AG20443 (cell line): ENCODE measurements at regions not wholly inside any gene's neighbourhood (a gene's known extent, or its start where the extent isn't known, plus 50 kb on each side); places are given as distances from the start of the nearest gene placed in this dataset.
"Not testable (repeated sequence)": the region's sequence is repeated elsewhere in the genome, so short reads cannot be mapped to it uniquely, and the experiment has no call there.

Experiments used
- DNase-seq: peaks from one replicate; pipeline ENCODE4 v3.0.0; 2012; ENCODE audit warnings: low spot score, mixed read lengths

GRCh38 chr2:51894584-51894983 is 862.7 kb upstream of the NRXN1 start:
- not testable (repeated sequence) for DNase-seq

GRCh38 chr2:51888120-51888519 is 856.2 kb upstream of the NRXN1 start:
- no peak for DNase-seq

- DNase-seq: no peak
Observed at GRCh38 chr2:51881673-51882072, 849.7 kb upstream of the NRXN1 start.

DNA sequence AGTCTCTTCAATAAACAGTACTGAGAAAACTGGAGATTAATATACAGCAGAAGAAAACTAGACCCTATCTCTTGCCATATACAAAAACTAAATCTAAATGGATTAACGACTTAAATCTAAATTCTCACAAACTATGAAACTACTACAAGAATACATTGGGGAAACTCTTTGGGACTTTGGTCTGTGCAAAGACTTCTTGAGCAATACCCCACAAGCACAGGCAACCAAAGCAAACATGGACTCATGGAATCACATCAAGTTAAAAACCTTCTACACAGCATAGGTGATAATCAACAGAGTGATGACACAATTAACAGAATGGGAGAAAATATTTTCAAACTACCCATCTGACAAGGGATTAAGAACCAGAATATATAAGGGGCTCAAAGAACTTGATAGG is 848.2 kb upstream of the NRXN1 start:
- no peak for DNase-seq

DNA sequence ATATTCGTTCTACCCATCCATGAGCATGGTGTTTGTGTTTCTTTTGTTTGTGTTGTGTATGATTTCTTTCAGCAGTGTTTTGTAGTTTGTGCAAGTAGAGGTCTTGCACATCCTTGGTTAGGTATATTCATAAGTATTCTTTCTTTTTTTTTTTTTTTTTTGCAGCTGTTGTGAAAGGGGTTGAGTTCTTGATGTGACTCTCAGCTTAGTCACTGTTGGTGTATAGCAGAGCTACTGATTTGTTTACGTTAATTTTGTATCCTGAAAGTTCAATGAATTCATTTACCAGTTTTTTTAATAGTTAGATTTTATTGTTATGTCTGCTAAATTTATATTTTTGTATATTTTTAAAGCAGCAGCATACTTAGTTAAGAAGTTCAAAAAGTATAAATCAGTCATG is 834.4 kb upstream of the NRXN1 start:
- DNase-seq: no peak

DNA sequence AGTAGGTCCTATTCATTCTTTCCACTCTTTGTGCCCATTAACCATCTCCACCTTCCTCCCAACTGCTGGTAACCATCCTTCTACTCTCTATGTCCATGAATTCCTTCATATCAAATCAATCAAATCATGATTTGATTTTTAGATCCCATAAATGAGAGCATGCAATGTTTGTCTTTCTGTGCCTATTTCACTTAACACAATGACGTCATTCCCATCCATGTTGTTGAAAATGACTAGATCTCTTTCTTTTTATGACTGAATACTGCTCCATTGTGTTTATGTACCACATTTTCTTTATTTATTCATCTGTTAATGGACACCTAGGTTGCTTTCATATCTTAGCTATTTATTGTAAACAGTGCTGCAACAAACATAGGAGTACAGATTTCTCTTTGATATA is 827.3 kb upstream of the NRXN1 start:
- no peak for DNase-seq

DNA sequence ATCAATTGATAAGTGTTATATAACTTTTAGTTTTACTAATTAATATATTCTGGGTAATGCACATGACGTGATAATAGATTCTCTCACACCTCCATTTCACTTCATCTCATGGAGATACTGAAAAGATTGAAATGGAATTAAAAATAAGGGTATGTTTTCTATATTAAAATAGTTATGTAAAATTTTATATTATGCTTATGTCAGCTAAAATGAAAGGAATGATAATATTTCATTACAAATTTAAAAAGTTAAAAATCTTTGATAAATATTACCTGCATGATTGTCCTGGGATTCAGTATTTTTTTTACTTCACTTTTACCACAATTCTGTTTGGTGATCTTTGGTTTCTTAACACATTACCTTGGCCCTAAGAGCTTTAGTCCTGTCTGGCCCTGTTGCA is 823.8 kb upstream of the NRXN1 start:
- no peak for DNase-seq

GRCh38 chr2:51846796-51847195 is 814.9 kb upstream of the NRXN1 start:
- no peak for DNase-seq

GRCh38 chr2:51846018-51846417 is 814.1 kb upstream of the NRXN1 start:
- no peak for DNase-seq

DNA sequence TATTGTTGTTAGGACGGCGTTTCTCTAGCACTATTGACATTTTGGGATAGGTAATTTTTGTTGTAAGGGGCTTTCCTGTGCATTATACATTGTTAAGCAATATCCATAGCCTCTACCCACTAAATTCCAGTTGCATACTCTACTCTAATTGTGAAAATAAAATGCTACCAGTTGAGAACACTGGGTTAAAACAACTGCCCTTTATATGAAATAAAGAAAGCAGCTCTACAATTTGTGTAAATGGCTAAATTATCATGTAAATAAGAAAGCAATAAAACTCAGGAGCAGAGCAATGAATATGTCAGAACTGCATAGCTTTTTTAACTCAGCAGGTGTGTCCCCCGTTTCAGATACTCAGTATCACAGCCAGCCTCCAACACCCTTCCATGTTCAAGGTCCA is 812.7 kb upstream of the NRXN1 start:
- no peak for DNase-seq

DNA sequence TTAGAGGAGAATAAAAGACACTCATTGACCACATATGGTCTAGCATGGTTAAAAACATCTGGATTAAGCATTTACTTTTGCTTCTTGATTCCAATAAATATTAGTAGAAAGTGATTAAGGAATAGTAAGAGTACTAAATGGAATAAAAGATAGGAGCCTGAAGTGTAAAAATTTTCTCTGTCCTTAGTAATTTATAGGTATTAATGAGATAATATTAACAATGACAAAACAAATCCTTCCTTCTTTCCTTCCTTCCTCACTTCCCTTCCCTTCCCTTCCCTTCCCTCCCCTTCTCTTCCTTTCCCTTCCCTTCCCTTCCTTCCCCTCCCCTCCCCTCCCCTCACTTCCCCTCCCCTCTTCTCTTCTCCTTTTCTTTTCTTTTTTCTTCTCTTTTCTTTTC is 797.5 kb upstream of the NRXN1 start:
- DNase-seq: no peak

- DNase-seq: no peak
Observed at GRCh38 chr2:51825823-51826222, 793.9 kb upstream of the NRXN1 start.

- no peak for DNase-seq
Observed at GRCh38 chr2:51813247-51813646, 781.3 kb upstream of the NRXN1 start.

- DNase-seq: no peak
Observed at GRCh38 chr2:51812138-51812866, 780.4 kb upstream of the NRXN1 start.

DNA sequence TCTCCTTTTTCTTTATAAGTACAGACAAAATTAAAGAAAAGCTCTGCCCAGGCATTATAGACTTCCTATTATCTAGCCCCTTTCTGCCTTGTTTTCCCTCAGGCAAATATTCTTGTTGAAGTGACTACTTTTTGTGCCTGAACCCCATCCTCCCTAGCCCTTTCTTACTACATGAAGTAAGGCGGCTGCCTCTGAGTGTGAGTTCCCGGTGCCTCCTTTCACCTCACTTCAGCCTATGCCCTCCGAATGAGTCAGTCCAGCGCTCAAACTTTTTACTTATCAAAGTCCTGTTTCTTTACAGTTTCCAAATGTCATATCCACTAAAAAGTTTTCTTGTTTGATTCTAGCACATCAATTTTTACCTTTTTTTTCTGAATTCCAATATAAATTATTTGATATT is 778.3 kb upstream of the NRXN1 start:
- DNase-seq: no peak

DNA sequence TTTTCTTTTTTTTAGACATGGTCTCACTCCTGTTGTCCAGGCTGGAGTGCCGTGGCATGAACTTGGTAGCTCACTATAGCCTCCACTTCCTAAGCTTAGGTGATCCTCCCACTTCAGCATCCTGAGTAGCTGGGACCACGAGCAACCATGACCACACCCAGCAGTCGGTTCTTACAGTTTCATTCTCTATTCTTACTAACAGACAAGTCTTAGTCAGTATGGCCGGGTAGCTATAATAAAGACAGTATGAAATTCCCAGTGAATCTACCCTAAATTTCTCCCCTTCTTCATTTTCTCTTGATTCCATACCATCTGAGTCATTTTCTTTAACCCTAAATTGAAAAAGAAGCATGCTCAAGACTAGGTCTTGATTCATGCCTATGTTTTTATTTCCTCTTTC is 775.3 kb upstream of the NRXN1 start:
- DNase-seq: no peak

- DNase-seq: no peak
Observed at GRCh38 chr2:51795248-51795888, 763.4 kb upstream of the NRXN1 start.

GRCh38 chr2:51791496-51791895 is 759.6 kb upstream of the NRXN1 start:
- no peak for DNase-seq

DNA sequence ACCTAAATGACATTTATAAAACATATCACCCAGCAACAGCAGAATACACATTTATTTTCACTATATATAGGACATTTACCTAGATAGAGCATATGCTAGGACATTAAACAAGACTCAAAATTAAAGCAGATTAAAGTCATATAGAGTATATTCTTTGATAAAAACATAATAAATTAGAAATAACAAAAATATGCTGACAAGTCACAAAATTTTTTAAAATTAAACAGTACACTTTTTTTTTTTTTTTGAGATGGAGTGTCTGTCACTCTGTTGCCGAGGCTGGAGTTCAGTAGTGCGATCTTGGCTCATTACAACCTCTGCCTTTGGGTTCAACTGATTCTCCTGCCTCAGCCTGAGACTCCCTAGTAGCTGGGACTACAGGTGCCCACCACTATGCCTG is 758.9 kb upstream of the NRXN1 start:
- DNase-seq: no peak

DNA sequence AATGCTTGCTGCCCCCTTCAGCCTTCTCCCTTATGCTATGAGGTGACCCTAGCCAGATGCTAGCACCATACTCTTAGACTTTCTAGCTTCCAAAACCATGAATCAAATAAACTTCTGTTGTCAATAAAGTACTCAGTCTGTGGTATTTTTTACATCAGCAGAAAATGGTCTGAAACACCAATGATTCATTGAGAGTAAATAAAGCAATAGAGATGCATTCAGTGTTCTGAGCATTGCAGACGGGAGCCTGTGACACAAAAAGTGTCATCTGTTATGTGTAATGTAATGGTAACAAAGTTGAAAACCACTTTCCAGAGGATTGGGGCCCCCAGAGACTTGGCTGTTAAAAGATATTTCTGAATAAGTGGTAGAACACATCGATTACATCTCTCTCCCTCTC is 758.0 kb upstream of the NRXN1 start:
- DNase-seq: no peak

DNA sequence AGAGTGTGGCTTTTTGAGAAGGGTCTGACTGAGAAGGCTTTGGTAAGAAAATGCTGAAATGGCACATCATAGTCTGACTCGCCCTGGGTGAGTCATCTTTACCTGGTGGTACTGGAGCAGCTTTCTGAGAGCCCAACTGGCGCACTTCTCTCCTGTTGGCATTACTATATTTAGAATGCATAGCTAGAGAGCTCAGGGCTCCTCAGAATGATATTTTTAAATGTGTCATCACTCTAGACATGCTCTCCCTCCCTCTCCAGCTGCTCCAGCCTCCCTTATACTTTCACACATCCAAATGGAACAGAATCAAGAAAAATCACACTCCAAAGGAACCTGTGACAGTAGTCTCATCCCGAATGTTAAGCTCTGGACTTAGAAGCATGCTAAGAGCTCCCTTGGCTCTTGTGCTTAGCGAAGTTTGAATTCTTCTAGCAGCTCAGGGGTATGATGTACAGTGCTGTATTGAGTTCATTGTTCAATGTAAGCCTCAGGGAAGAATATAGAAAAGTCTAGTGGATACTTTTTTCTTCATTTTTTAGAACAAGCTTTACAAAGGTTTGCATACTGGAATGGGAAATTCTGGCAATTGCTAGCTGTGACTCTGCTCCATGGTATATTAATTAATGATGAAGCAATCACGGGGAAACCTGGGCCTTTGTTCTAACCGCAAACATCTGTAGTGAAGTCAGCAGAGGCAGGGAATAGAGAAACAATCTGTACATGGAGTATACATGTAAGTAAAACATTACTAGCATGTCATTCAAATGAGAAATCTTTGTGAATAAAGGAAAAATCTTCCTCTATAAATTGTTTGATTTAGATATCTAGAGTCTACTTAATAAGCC is 751.2 kb upstream of the NRXN1 start:
- no peak for DNase-seq

DNA sequence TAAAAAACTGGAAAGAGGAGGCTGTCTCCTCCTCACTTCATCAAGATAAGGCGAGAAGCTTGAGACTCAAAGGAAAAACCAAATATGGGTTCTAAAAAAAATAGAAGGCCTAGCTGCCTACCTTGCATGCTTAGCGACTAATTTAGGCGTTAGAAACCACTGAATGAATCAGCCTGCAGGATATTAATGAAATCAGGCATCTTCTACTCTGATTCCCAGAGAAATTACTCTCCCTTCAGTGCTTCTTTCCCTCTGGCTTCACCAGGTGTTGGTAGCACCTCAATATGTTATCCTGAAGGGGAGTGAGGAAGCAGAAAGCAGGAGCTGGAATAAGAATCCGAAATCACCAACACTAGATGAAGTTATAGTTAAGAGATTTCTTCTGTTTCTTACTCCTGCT is 749.8 kb upstream of the NRXN1 start:
- no peak for DNase-seq

DNA sequence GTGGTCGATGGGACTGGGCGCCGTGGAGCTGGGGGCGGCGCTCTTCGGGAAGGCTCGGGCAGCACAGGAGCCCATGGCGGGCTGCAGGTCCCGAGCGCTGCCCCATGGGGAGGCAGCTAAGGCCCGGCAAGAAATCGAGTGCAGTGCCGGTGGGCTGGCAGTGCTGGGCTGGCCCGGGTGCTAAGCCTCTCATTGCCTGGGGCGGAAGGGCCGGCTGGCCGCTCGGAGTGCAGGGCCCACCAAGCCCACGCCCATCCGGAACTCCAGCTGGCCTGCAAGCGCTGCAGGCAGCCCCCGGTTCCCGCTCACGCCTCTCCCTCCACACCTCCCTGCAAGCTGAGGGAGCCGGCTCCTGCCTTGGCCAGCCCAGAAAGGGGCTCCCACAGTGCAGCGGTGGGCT is 748.4 kb upstream of the NRXN1 start:
- no peak for DNase-seq
